Kidney epithelial cell (primary cell): ENCODE measurements at regions not wholly inside any gene's neighbourhood (a gene's known extent, or its start where the extent isn't known, plus 50 kb on each side); places are given as distances from the start of the nearest gene placed in this dataset.

ENCODE experiments used
- DNase-seq: peaks from one replicate; pipeline ENCODE4 v3.0.0-alpha.2; 2010; ENCODE audit warnings: low read depth
- H3K27me3 ChIP-seq: 2 replicates; pipeline ENCODE4 v1.6.0; 2011; ENCODE audit warnings: low read length; ENCODE audit not compliant: control insufficient read depth, insufficient read depth
- H3K36me3 ChIP-seq: 2 replicates; pipeline ENCODE4 v1.5.1; 2011; ENCODE audit warnings: low read length; ENCODE audit not compliant: control insufficient read depth, insufficient read depth
- H3K4me3 ChIP-seq: 2 replicates; pipeline ENCODE4 v1.5.1; 2011; ENCODE audit warnings: low read depth, mild to moderate bottlenecking, control low read depth, low read length
- CTCF ChIP-seq: IDR thresholded peaks from 2 replicates; pipeline ENCODE4 v1.5.1; 2011; ENCODE audit warnings: mild to moderate bottlenecking, moderate library complexity, low read length, control low read depth, inconsistent platforms; ENCODE audit not compliant: insufficient read depth, poor library complexity, severe bottlenecking

- Histone ChIP-seq H3K36me3 (no peaks in the 10 kb centered on the region), H3K4me3 (no peak overlapping the region), H3K27me3 (peaks cover 34% of the 10 kb centered on the region)
- no peak for TF ChIP-seq CTCF
- no peak for DNase-seq
Observed at GRCh38 chr1:218166268-218166945, 118.7 kb upstream of the RRP15 start.

DNA sequence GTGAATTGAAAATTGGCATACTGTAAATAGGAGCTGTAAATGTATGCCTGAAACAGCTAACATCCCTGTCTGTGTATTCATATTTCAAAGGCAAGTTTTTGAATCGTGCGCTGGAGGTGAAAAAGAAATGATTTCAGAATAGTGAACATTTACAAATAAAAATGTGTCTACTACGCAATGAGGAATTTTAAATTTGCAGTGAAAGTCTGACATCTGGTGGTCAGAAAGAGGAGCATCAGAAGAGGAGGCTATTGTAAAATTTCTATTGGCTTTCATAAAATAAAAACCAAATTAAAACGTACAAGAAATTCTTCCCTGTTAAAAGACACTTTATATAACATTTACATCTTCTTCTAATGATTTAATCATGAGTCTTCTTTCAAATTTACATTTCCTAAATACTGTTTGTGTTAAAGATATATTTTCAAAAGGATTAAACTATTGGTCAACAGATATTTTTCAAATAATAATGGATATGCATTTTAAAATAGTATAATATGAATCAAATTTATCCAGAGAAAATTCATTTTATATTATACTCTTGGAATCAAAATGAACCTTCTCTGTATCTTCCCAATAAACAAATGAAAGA, 113.7 kb upstream of the RRP15 start:
- no peak for DNase-seq
- no peak overlapping the region for H3K4me3 ChIP-seq
- peaks cover 3% of the 10 kb centered on the region for H3K27me3 ChIP-seq
- peak; percentile 71 for TF ChIP-seq CTCF
- H3K36me3 ChIP-seq: no peaks in the 10 kb centered on the region

DNA sequence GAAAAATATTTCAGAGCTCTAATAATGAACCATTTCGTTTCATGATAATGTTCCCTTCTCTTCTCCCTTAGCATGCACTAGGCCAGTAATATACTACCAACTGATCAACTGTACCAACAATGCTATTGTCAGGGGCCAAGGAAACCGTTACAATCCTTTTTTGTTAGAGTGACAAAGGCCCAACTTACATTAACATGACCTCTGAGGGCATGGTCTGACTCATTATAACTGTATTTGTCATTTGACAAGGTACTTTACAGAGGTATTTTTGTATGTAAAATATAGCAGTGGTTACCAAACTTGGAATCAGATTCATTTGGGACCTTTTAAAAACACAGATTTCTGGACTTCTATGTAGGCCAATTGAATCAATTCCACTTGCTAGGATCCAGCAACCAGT, 102.6 kb upstream of the RRP15 start:
- TF ChIP-seq CTCF: no peak
- no peaks in the 10 kb centered on the region for H3K36me3 ChIP-seq
- H3K4me3 ChIP-seq: no peak overlapping the region
- DNase-seq: no peak
- no peaks in the 10 kb centered on the region for H3K27me3 ChIP-seq

DNA sequence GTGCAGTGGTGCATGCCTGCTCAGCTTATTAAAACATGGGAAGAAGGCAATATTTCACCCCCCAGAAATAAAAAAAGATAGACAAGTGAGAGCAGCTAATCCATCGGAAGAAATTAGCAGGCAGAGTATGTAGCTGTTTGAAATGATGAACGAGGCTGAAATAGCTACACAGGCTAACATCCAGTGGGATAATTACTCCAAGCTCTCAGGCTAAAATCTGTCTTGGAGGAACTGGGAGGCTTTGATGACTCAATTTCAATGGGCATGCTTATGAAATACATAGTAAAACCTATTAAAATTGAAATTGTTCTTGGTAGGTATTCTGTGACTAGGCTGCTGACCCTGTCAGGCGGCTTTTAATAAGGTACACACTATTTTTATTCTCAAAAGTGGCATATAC, 84.1 kb upstream of the RRP15 start:
- no peaks in the 10 kb centered on the region for H3K36me3 ChIP-seq
- no peaks in the 10 kb centered on the region for H3K27me3 ChIP-seq
- no peak for TF ChIP-seq CTCF
- no peak for DNase-seq
- H3K4me3 ChIP-seq: no peak overlapping the region

GRCh38 chr1:218201601-218202000, 83.5 kb upstream of the RRP15 start:
- TF ChIP-seq CTCF: no peak
- DNase-seq: no peak
- Histone ChIP-seq H3K4me3 (no peak overlapping the region), H3K27me3 (no peaks in the 10 kb centered on the region), H3K36me3 (no peaks in the 10 kb centered on the region)

DNA sequence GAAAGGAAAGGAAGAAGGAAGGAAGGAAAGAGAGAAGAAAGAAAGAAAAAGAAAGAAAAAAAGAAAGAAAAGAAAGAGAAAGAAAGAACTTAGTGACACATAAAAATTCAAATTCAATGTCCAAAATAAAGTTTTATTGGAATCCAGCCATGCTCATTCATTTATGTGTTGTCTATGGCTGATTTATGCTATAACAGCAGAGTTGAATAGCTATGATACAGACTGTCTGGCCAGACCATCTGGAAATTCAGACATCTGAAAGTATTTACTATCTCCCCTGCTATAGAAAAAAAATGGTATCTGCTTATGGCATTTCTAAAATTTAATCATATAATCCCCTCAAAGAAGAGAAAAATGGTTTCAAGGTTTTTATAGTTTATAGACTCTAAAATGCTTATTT, 79.4 kb upstream of the RRP15 start:
- Histone ChIP-seq H3K4me3 (no peak overlapping the region), H3K36me3 (no peaks in the 10 kb centered on the region), H3K27me3 (no peaks in the 10 kb centered on the region)
- DNase-seq: no peak
- no peak for TF ChIP-seq CTCF
